OCI-LY7 (cell line): ENCODE measurements at regions not wholly inside any gene's neighbourhood (a gene's known extent, or its start where the extent isn't known, plus 50 kb on each side); places are given as distances from the start of the nearest gene placed in this dataset.

Source experiments
- BruUV-seq: library from RNA; stranded (reverse); fragments of 400-500 nt; replicated peaks from 2 replicates; lab custom pipeline; 2021; lab: Mats Ljungman, UMichigan
- CTCF ChIA-PET: fragments of 300-600 bp; sonication (Branson Sonifier 250); formaldehyde crosslinking; loops from one replicate; lab custom pipeline; 2022; ENCODE audit warnings: antibody characterized with exemption; ENCODE audit not compliant: unreplicated experiment; lab: Charles Lee
- POLR2A ChIA-PET: fragments of 300-600 bp; sonication (Branson Sonifier 250); formaldehyde crosslinking; loops from one replicate; lab custom pipeline; 2022; ENCODE audit warnings: antibody characterized with exemption; lab: Charles Lee
- DNase-seq: peaks from one replicate; pipeline ENCODE4 v3.0.0-alpha.2; 2015; ENCODE audit warnings: low spot score
- H2AFZ ChIP-seq: fragments of 200-600 bp; sonication (generic), shearing (Covaris generic); 2 replicates; pipeline ENCODE4 v1.6.1; 2014; ENCODE audit warnings: mild to moderate bottlenecking, antibody characterized with exemption, low read length, moderate library complexity
- H3K27ac ChIP-seq: fragments of 200-600 bp; sonication (generic); 2 replicates; pipeline ENCODE4 v1.5.1; 2014; ENCODE audit warnings: mixed run types, low read depth, mild to moderate bottlenecking, moderate library complexity, low read length, inconsistent platforms; ENCODE audit not compliant: poor library complexity, severe bottlenecking
- H3K36me3 ChIP-seq: fragments of 200-600 bp; sonication (generic); 2 replicates; pipeline ENCODE4 v1.6.1; 2014; ENCODE audit warnings: mild to moderate bottlenecking, antibody characterized with exemption, low read length, moderate library complexity, mixed read lengths; ENCODE audit not compliant: insufficient read depth
- H3K4me1 ChIP-seq: fragments of 200-600 bp; sonication (generic); 2 replicates; pipeline ENCODE4 v1.5.1; 2014; ENCODE audit warnings: mild to moderate bottlenecking, low read length; ENCODE audit not compliant: insufficient read depth, poor library complexity, severe bottlenecking
- H3K4me2 ChIP-seq: fragments of 200-600 bp; sonication (generic); 2 replicates; pipeline ENCODE4 v1.6.1; 2014; ENCODE audit warnings: mild to moderate bottlenecking, low read length
- H3K4me3 ChIP-seq: fragments of 200-600 bp; sonication (generic); 2 replicates; pipeline ENCODE4 v1.5.1; 2014; ENCODE audit warnings: mild to moderate bottlenecking, low read depth, low read length; ENCODE audit not compliant: poor library complexity, severe bottlenecking
- H3K79me2 ChIP-seq: fragments of 200-600 bp; sonication (generic); 2 replicates; pipeline ENCODE4 v1.6.1; 2016; ENCODE audit warnings: low read depth, mild to moderate bottlenecking, low read length, moderate library complexity, mixed read lengths; ENCODE audit not compliant: insufficient read depth
- H3K9me2 ChIP-seq: fragments of 200-600 bp; sonication (generic); 2 replicates; pipeline ENCODE4 v1.6.1; 2016; ENCODE audit warnings: mild to moderate bottlenecking, low read length, mixed read lengths; ENCODE audit not compliant: insufficient read depth
- H3K9me3 ChIP-seq: fragments of 200-600 bp; sonication (generic); 2 replicates; pipeline ENCODE4 v1.6.1; 2014; ENCODE audit warnings: mild to moderate bottlenecking, mixed run types, low read length, mixed read lengths
- H4K20me1 ChIP-seq: fragments of 200-600 bp; sonication (generic); 2 replicates; pipeline ENCODE4 v1.6.1; 2014; ENCODE audit warnings: mild to moderate bottlenecking, antibody characterized with exemption, low read length, moderate library complexity, mixed read lengths; ENCODE audit not compliant: insufficient read depth
- EZH2phosphoT487 ChIP-seq: fragments of 200-600 bp; sonication (generic); IDR thresholded peaks from 2 replicates; pipeline ENCODE4 v1.6.1; 2018; ENCODE audit warnings: low read depth, borderline replicate concordance, mild to moderate bottlenecking, mixed run types, antibody characterized with exemption, low read length, moderate library complexity, mixed read lengths
- intact Hi-C: fragments of 100-400 bp; cut with micrococcal nuclease; formaldehyde crosslinking; loops from one replicate; pipeline ENCODE4 v1.10.0; 2022; ENCODE audit not compliant: unreplicated experiment
- TF ChIP-seq, protein P1 (sequence below): fragments of 200-600 bp; sonication (generic); conservative IDR thresholded peaks from 2 replicates; pipeline ENCODE4 v1.5.1; 2014; ENCODE audit warnings: mild to moderate bottlenecking, antibody characterized with exemption, low read length, moderate library complexity, mixed read lengths

DNA sequence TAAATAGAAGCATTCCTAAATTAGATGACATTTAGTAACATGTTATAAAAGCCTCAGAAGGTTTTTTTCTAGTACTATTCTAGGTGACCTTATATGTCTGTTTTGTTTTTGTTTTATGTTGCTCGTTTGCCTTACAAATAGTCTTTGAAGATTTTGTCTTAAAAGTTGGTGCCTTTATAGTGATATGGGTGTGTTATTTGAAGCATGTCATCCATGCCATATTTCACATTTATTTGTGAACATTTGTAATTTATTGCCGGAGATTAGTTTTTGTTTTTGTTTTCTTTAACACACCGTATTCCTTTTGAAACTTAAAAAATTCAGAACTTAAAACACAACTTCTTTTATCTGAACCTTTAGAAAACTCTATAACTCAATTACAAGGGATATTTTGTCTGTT, 422.8 kb upstream of the PCDH9 start:
- no peak overlapping the region for H3K27ac ChIP-seq
- POLR2A ChIA-PET: interaction anchor here (1.1 kb wide), 1 partner anchor 71 kb away, joined by 3 read pairs; no protein-coding TSS in a partner anchor
- no peak overlapping the region for H3K4me3 ChIP-seq
- no peak for DNase-seq
- no peaks in the 10 kb centered on the region for H3K79me2 ChIP-seq
- no peak overlapping the region for H3K4me2 ChIP-seq
- no TSS peak for BruUV-seq
- H3K4me1 ChIP-seq: no peaks in the 10 kb centered on the region
- no peaks in the 10 kb centered on the region for H3K9me2 ChIP-seq
- TF ChIP-seq, protein P1, sequence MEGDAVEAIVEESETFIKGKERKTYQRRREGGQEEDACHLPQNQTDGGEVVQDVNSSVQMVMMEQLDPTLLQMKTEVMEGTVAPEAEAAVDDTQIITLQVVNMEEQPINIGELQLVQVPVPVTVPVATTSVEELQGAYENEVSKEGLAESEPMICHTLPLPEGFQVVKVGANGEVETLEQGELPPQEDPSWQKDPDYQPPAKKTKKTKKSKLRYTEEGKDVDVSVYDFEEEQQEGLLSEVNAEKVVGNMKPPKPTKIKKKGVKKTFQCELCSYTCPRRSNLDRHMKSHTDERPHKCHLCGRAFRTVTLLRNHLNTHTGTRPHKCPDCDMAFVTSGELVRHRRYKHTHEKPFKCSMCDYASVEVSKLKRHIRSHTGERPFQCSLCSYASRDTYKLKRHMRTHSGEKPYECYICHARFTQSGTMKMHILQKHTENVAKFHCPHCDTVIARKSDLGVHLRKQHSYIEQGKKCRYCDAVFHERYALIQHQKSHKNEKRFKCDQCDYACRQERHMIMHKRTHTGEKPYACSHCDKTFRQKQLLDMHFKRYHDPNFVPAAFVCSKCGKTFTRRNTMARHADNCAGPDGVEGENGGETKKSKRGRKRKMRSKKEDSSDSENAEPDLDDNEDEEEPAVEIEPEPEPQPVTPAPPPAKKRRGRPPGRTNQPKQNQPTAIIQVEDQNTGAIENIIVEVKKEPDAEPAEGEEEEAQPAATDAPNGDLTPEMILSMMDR: no peak
- no peak for TF ChIP-seq EZH2phosphoT487
- intact Hi-C loops: no loop called here
- H2AFZ ChIP-seq: no peak overlapping the region
- CTCF ChIA-PET: no interaction called here
- H3K36me3 ChIP-seq: no peaks in the 10 kb centered on the region
- H3K9me3 ChIP-seq: no peaks in the 10 kb centered on the region
- no peaks in the 10 kb centered on the region for H4K20me1 ChIP-seq

DNA sequence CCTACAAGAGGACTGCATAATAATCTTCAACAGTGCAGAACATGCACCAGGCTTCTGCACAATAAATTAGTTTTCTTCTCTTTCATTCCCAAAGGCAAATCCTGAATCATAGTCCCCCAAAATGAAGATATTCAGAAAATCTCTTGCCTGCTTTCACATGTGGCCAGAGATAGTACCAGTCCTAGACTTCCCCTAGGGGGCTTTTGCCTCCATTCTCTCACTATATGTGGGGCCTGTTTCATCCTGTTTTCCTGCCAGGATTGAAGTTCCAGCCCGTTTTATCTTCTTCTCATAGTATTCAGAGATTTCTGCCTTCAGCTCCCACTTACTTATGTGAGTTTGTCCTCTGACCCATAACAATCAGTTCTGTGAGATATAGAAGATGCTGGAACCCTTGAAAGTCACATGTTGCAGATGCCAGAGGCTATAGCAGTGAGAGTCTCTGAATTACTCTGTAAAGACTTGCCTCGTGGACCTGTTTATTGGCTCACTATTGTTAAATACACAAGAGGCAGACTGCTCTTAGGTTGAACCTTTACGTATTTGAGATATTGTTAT, 421.9 kb upstream of the PCDH9 start:
- Histone ChIP-seq H4K20me1 (no peaks in the 10 kb centered on the region), H3K9me2 (no peaks in the 10 kb centered on the region), H3K9me3 (no peaks in the 10 kb centered on the region), H3K4me3 (no peak overlapping the region), H3K4me1 (no peaks in the 10 kb centered on the region), H2AFZ (no peak overlapping the region), H3K27ac (no peak overlapping the region), H3K79me2 (no peaks in the 10 kb centered on the region), H3K4me2 (no peak overlapping the region), H3K36me3 (no peaks in the 10 kb centered on the region)
- TF ChIP-seq, protein P1: no peak
- intact Hi-C loops: no loop called here
- BruUV-seq: no TSS peak
- ChIA-PET POLR2A (no interaction called here), CTCF (no interaction called here)
- DNase-seq: no peak

DNA sequence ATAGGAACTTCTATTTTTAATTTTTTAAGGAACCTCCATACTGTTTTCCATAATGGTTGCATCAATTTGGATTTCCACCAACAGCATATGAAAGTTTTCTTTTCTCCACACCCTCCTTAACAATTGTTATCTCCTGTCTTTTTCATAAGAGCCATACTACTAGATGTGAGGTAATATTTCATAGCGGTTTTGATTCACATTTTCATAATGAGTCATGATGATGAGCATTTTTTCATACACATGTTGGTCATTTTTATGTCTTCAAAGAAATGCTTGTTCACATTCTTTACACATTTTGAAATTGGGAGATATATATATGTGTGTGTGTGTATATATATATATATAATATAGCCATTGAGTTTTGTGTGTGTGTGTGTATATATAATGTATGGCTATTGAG, 420.3 kb upstream of the PCDH9 start:
- DNase-seq: no peak
- Histone ChIP-seq H4K20me1 (no peaks in the 10 kb centered on the region), H3K36me3 (no peaks in the 10 kb centered on the region), H2AFZ (no peak overlapping the region), H3K4me2 (no peak overlapping the region), H3K9me3 (no peaks in the 10 kb centered on the region), H3K9me2 (no peaks in the 10 kb centered on the region), H3K79me2 (no peaks in the 10 kb centered on the region), H3K27ac (no peak overlapping the region), H3K4me1 (no peaks in the 10 kb centered on the region), H3K4me3 (no peak overlapping the region)
- BruUV-seq: no TSS peak
- intact Hi-C loops: no loop called here
- ChIA-PET POLR2A (interaction anchor here (0.6 kb wide), 1 partner anchor 74 kb away, joined by 3 read pairs; no protein-coding TSS in a partner anchor), CTCF (no interaction called here)
- TF ChIP-seq, protein P1: no peak
- no peak for TF ChIP-seq EZH2phosphoT487
